ENCODE measurements at regions not wholly inside any gene's neighbourhood (a gene's known extent, or its start where the extent isn't known, plus 50 kb on each side); places are given as distances from the start of the nearest gene placed in this dataset.
"Not testable (repeated sequence)": the region's sequence is repeated elsewhere in the genome, so short reads cannot be mapped to it uniquely, and the experiment has no call there.

GRCh38 chr20:6341491-6341890, 218.7 kb upstream of the FERMT1 start:
- peak in 1 of 2 experiments; percentile 20 for DNase-seq (ENCODE audit: low read depth in 1 of 2, low spot score in 1 of 2)
- TF ChIP-seq GABPA (IDR thresholded peaks at IDR 0.05; ENCODE audit: low read depth) (no peak), POLR2AphosphoS5 (IDR thresholded peaks at IDR 0.05; ENCODE audit: low read depth) (no peak), CTCF (IDR thresholded peaks at IDR 0.05; ENCODE audit: insufficient read depth, low read length) (no peak), SPI1 (IDR thresholded peaks at IDR 0.05; ENCODE audit: borderline replicate concordance, low read depth) (no peak), REST (IDR thresholded peaks at IDR 0.05; ENCODE audit: insufficient replicate concordance, low read depth) (no peak)
- no peaks in the 10 kb centered on the region for H3K27me3 ChIP-seq (ENCODE audit: insufficient read depth, poor library complexity, severe bottlenecking)
- no peak overlapping the region for H3K4me3 ChIP-seq (replicated peaks; ENCODE audit: insufficient read depth, low read length)
- H3K27ac ChIP-seq (replicated peaks) = no peak overlapping the region

GRCh38 chr20:6339176-6339575, 216.3 kb upstream of the FERMT1 start:
- no peak for DNase-seq (ENCODE audit: low read depth in 1 of 2, low spot score in 1 of 2)
- no peak for TF ChIP-seq CTCF (IDR thresholded peaks at IDR 0.05; ENCODE audit: insufficient read depth, low read length)
- no peak for TF ChIP-seq SPI1 (IDR thresholded peaks at IDR 0.05; ENCODE audit: borderline replicate concordance, low read depth)
- TF ChIP-seq GABPA (IDR thresholded peaks at IDR 0.05; ENCODE audit: low read depth) = no peak
- no peak for TF ChIP-seq REST (IDR thresholded peaks at IDR 0.05; ENCODE audit: insufficient replicate concordance, low read depth)
- TF ChIP-seq POLR2AphosphoS5 (IDR thresholded peaks at IDR 0.05; ENCODE audit: low read depth) = no peak
- H3K27me3 ChIP-seq (ENCODE audit: insufficient read depth, poor library complexity, severe bottlenecking) = no peaks in the 10 kb centered on the region
- no peak overlapping the region for H3K27ac ChIP-seq (replicated peaks)
- H3K4me3 ChIP-seq (replicated peaks; ENCODE audit: insufficient read depth, low read length) = no peak overlapping the region

- Histone ChIP-seq H3K4me3 (replicated peaks; ENCODE audit: insufficient read depth, low read length) (no peak overlapping the region), H3K27ac (replicated peaks) (no peak overlapping the region), H3K27me3 (ENCODE audit: insufficient read depth, poor library complexity, severe bottlenecking) (no peaks in the 10 kb centered on the region)
- no peak for DNase-seq (ENCODE audit: low read depth in 1 of 2, low spot score in 1 of 2)
- no peak for TF ChIP-seq GABPA (IDR thresholded peaks at IDR 0.05; ENCODE audit: low read depth)
- no peak for TF ChIP-seq CTCF (IDR thresholded peaks at IDR 0.05; ENCODE audit: insufficient read depth, low read length)
- TF ChIP-seq POLR2AphosphoS5 (IDR thresholded peaks at IDR 0.05; ENCODE audit: low read depth) = no peak
- no peak for TF ChIP-seq REST (IDR thresholded peaks at IDR 0.05; ENCODE audit: insufficient replicate concordance, low read depth)
- no peak for TF ChIP-seq SPI1 (IDR thresholded peaks at IDR 0.05; ENCODE audit: borderline replicate concordance, low read depth)
These were observed 210.3 kb upstream of the FERMT1 start for GRCh38 chr20:6333110-6333509.

- H3K4me3 ChIP-seq (replicated peaks; ENCODE audit: insufficient read depth, low read length); DNase-seq (ENCODE audit: low read depth in 1 of 2, low spot score in 1 of 2); H3K27ac ChIP-seq (replicated peaks); H3K27me3 ChIP-seq (ENCODE audit: insufficient read depth, poor library complexity, severe bottlenecking): not testable (repeated sequence)
These were observed 198.4 kb upstream of the FERMT1 start for GRCh38 chr20:6321235-6321634.

Data from HL-60 (cell line).